ENCODE measurements at regions not wholly inside any gene's neighbourhood (a gene's known extent, or its start where the extent isn't known, plus 50 kb on each side); places are given as distances from the start of the nearest gene placed in this dataset.
A peak's percentile ranks its signal among the peaks of the same experiment; 100 is the strongest.

GRCh38 chr10:64598600-64598999 is 1077.4 kb downstream of the REEP3 start:
- Histone ChIP-seq H3K9ac (ENCODE audit: insufficient read depth, low read depth, low read length) (no peak overlapping the region), H4K20me1 (ENCODE audit: insufficient read depth, low read length) (no peaks in the 10 kb centered on the region), H3K36me3 (replicated peaks in 1 of 2; ENCODE audit: control insufficient read depth in 1 of 2, insufficient read depth in 2 of 2, low read length in 2 of 2) (no peaks in the 10 kb centered on the region), H2AFZ (ENCODE audit: low read length) (no peak overlapping the region), H3K27me3 (ENCODE audit: control insufficient read depth in 1 of 2, insufficient read depth in 2 of 2, low read length in 2 of 2) (no peaks in the 10 kb centered on the region), H3K4me3 (replicated peaks in 1 of 3; ENCODE audit: insufficient read depth in 1 of 3, low read depth in 2 of 3, low read length in 3 of 3) (no peak overlapping the region), H3K27ac (ENCODE audit: extremely low read length, insufficient read depth, low read length) (no peak overlapping the region), H3K4me2 (ENCODE audit: low read depth, low read length) (no peak overlapping the region), H3K79me2 (ENCODE audit: insufficient read depth, low read length) (no peaks in the 10 kb centered on the region), H3K9me3 (ENCODE audit: low read length) (no peaks in the 10 kb centered on the region), H3K4me1 (ENCODE audit: insufficient read depth, low read length) (no peaks in the 10 kb centered on the region)
- 13% methylated on average over 1 of the region's 1 CpG for WGBS (ENCODE audit: low lambda C conversion rate)
- BruUV-seq (replicated peaks), result no TSS peak
- CTCF ChIA-PET (ENCODE audit: low intra/inter-chr PET ratio, low total read pairs), result no interaction called here
- DNase-seq (ENCODE audit: low spot score) (no peak), ATAC-seq (no peak), FAIRE-seq (no peak)
- in situ Hi-C loops (cut with HindIII; ENCODE audit: extremely low pct_ligation_motif_present, low pct_unique_long_range_greater_than_20kb) (no loop called here), intact Hi-C loops (cut with micrococcal nuclease; ENCODE audit: unreplicated experiment) (no loop called here)
- peak; percentile 79 to 90 for TF ChIP-seq MAFK (conservative IDR thresholded peaks at IDR 0.05 in 1 of 2, IDR thresholded peaks at IDR 0.05 in 1 of 2; ENCODE audit: low read length in 2 of 2)
- no peak for TF ChIP-seq ZZZ3 (CRISPR knock-in tag; IDR thresholded peaks at IDR 0.05; ENCODE audit: borderline replicate concordance)
- TF ChIP-seq MAFF (IDR thresholded peaks at IDR 0.05; ENCODE audit: low read depth, low read length), result peak; percentile 90
- POLR2A ChIA-PET, result no interaction called here

- no peak for ATAC-seq
- ChIA-PET CTCF (ENCODE audit: low intra/inter-chr PET ratio, low total read pairs) (no interaction called here), POLR2A (no interaction called here)
- no peaks in the 10 kb centered on the region for H4K20me1 ChIP-seq (ENCODE audit: insufficient read depth, low read length)
- H3K27me3 ChIP-seq (ENCODE audit: control insufficient read depth in 1 of 2, insufficient read depth in 2 of 2, low read length in 2 of 2), result no peaks in the 10 kb centered on the region
- in situ Hi-C loops (cut with HindIII; ENCODE audit: extremely low pct_ligation_motif_present, low pct_unique_long_range_greater_than_20kb), result no loop called here
- under 1% methylated on average over 3 of the region's 3 CpGs for WGBS (ENCODE audit: low lambda C conversion rate)
- TF ChIP-seq ZBTB14 (CRISPR knock-in tag; IDR thresholded peaks at IDR 0.05) (no peak), ZNF816 (CRISPR knock-in tag; IDR thresholded peaks at IDR 0.05; ENCODE audit: borderline replicate concordance) (no peak), MXD1 (CRISPR knock-in tag; IDR thresholded peaks at IDR 0.05) (no peak), KAT2B (IDR thresholded peaks at IDR 0.05; ENCODE audit: borderline replicate concordance, low read depth, low read length) (no peak), BATF2 (CRISPR knock-in tag; IDR thresholded peaks at IDR 0.05) (no peak), ZNF678 (CRISPR knock-in tag; IDR thresholded peaks at IDR 0.05) (no peak)
- H3K79me2 ChIP-seq (ENCODE audit: insufficient read depth, low read length), result no peaks in the 10 kb centered on the region
- BruUV-seq (replicated peaks), result no TSS peak
- no peak for DNase-seq (ENCODE audit: low spot score)
- H3K4me2 ChIP-seq (ENCODE audit: low read depth, low read length), result no peak overlapping the region
- H3K9ac ChIP-seq (ENCODE audit: insufficient read depth, low read depth, low read length), result no peak overlapping the region
- H3K4me1 ChIP-seq (ENCODE audit: insufficient read depth, low read length), result no peaks in the 10 kb centered on the region
- no peak overlapping the region for H2AFZ ChIP-seq (ENCODE audit: low read length)
- no peak overlapping the region for H3K27ac ChIP-seq (ENCODE audit: extremely low read length, insufficient read depth, low read length)
- intact Hi-C loops (cut with micrococcal nuclease; ENCODE audit: unreplicated experiment), result no loop called here
- FAIRE-seq, result no peak
- H3K36me3 ChIP-seq (replicated peaks in 1 of 2; ENCODE audit: control insufficient read depth in 1 of 2, insufficient read depth in 2 of 2, low read length in 2 of 2), result no peaks in the 10 kb centered on the region
- no peaks in the 10 kb centered on the region for H3K9me3 ChIP-seq (ENCODE audit: low read length)
- H3K4me3 ChIP-seq (replicated peaks in 1 of 3; ENCODE audit: insufficient read depth in 1 of 3, low read depth in 2 of 3, low read length in 3 of 3), result no peak overlapping the region
Observed at GRCh38 chr10:64601298-64601697, 1080.1 kb downstream of the REEP3 start.

Measured in HepG2 (cell line).